ENCODE measurements at regions not wholly inside any gene's neighbourhood (a gene's known extent, or its start where the extent isn't known, plus 50 kb on each side); places are given as distances from the start of the nearest gene placed in this dataset.

GRCh38 chr12:79987731-79988130 is 52.8 kb upstream of the PPP1R12A start:
- Mint-ChIP-seq H3K27ac (ENCODE audit: unreplicated experiment) (no peak overlapping the region), H3K4me1 (ENCODE audit: low read depth, unreplicated experiment) (peaks cover 11% of the 10 kb centered on the region), H3K4me3 (ENCODE audit: low read depth, unreplicated experiment) (no peak overlapping the region), H3K36me3 (ENCODE audit: insufficient read depth, unreplicated experiment) (no peaks in the 10 kb centered on the region), H3K27me3 (ENCODE audit: unreplicated experiment) (no peaks in the 10 kb centered on the region), H3K9me3 (ENCODE audit: low read depth, unreplicated experiment) (no peaks in the 10 kb centered on the region)
- no peak for TF ChIP-seq CTCF (IDR thresholded peaks at IDR 0.05; ENCODE audit: unreplicated experiment)
- no TSS peak for BruUV-seq (replicated peaks)
- DNase-seq = no peak
- intact Hi-C loops (cut with micrococcal nuclease; ENCODE audit: unreplicated experiment) = loop anchor here (10.0 kb wide), 1 partner anchor 103 kb away; no protein-coding TSS in a partner anchor
- CTCF ChIA-PET = interaction anchor here (0.7 kb wide), 1 partner anchor 194 kb away, joined by 3 read pairs; no protein-coding TSS in a partner anchor
